Stimulated activated CD4-positive, alpha-beta T cell treated with anti-CD3 and anti-CD28 coated beads, TNF-alpha, amount 100 ng/mL, for 48 hours (primary cell): ENCODE measurements at regions not wholly inside any gene's neighbourhood (a gene's known extent, or its start where the extent isn't known, plus 50 kb on each side); places are given as distances from the start of the nearest gene placed in this dataset.
"Not testable (repeated sequence)": the region's sequence is repeated elsewhere in the genome, so short reads cannot be mapped to it uniquely, and the experiment has no call there.

Source experiments
- DNase-seq, 3 donors: peaks; one replicate each; pipeline ENCODE4 v3.0.0-alpha.2; 2020; ENCODE audit warnings: low read depth in 3 of 3

DNA sequence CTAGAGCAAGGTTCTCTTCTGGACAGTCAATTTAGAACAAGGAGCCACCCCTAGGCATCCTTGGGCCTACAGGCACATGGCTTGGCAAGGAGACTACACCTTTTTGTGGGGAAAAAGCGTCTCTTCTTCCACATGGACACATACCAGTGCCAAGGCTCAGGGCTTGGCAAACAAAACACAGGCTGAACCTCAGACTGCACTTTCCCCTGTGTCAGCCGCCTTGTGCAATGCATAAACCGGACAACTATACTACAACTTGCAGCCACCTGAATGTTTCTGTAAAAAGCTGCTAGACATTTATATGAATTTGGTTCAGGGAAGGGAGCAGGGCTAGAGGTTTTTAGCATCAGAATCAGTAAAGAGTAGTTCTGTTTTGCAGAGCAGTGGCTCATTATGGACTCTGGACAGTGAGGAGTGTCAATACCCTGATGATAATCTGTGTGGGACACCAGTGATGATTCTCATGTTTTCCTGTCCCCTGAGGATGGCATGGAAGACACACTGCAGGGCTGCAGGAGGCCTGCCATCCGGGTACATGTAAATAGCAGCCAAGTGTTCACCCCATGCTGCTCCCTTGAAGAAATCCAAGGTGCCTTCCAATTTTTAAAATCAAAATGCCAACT, 118.9 kb downstream of the GATA3 start:
- no peak for DNase-seq

DNA sequence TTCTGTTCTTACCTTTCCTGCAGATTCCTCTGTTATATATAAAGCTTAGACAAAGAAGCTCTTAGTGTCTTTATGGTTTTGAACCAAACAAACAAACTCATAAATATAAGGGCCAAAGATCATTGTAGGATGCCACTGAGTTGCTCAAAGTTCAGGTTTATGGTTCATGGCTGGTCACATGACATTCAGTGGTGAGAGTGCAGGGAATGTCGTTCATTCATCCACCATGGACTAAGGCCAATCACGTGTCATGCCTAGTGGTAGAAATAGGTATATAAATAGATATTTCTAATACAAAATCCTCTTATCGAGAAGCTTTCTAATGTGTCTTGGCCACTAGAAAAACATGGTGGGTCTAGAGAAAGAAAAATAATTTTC, 119.4 kb downstream of the GATA3 start:
- no peak for DNase-seq

DNA sequence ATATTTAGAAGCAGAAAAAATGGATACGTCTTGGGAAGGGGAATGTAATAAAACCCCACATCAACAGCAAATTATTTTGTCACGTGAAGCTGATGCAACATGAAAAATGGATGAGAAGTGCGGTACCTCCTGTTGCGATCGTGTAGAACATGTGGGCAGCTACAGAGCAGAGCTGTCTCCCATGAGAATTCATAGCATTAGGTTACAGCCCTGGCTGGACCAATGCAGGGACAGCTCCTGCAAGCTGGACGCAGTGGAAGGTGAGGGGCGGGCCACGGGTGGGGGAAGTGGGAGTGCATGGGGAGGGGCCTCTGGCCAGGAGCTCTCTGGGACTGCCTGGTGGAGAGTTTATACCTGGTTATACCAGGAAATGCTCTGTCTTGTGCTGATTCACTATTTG, 120.3 kb downstream of the GATA3 start:
- DNase-seq: no peak

DNA sequence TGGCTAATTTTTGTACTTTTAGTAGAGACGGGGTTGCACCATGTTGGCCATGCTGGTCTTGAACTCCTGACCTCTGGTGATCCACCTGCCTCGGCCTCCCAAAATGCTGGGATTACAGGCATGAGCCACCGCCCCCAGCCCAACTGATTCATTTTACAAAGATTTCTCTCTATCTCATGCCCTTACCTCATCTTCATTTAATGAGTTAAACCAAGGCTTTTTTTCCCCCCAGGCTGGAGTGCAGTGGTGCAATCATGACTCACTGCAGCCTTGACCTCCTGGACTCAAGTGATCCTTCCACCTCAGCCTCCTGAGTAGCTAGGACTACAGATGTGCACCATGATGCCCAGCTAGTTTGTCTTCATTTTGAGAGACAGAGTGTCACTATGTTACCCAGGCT, 123.0 kb downstream of the GATA3 start:
- not testable (repeated sequence) for DNase-seq

DNA sequence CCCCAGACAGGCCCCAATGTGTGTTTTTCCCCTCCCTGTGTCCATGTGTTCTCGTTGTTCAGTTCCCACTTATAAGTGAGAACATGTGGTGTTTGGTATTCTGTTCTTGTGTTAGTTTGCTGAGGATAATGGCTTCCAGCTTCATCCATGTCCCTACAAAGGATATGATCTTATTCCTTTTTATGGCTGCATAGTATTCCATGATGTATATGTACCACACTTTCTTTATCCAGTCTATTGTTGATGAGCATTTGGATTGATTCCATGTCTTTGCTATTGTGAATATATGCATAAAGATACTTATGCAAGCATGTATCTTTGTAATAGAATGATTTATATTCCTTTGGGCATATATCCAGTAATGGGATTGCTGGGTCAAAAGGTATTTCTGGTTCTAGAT, 125.3 kb downstream of the GATA3 start:
- not testable (repeated sequence) for DNase-seq

DNA sequence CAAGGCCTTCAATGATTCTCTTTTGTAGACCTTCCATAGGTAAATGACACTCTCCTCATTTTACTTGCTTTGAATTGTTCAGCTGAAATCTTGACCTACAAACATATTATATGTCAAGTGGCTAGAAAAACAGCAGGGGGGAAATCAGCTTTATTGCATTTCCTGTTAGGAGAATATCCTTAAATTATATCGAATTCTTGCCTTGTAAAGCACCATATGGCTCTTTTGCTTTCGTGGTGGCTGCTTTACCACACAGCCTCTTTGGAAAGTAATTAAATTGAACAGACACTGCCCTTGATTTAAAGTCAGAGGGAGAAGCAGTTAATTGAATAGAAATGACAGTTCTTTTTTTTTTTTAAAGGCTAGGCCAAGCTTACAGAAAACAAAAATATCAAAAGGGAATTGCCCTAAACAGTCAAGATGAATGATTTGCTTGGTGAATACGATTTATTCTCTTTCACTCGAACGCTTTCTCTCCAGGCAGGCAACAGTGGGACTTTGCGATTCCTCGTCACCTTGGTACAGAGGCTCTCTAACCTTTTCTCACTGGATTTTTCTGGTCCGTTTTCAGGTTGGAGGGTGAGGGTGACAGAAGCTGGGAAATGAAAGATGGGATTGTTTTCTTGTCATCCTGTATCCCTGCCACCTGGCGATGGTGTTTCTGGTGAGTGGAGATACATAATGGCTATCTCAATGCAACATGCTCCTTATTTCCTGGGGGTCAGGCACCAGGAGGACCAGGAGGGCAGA, 126.0 kb downstream of the GATA3 start:
- DNase-seq: no peak

DNA sequence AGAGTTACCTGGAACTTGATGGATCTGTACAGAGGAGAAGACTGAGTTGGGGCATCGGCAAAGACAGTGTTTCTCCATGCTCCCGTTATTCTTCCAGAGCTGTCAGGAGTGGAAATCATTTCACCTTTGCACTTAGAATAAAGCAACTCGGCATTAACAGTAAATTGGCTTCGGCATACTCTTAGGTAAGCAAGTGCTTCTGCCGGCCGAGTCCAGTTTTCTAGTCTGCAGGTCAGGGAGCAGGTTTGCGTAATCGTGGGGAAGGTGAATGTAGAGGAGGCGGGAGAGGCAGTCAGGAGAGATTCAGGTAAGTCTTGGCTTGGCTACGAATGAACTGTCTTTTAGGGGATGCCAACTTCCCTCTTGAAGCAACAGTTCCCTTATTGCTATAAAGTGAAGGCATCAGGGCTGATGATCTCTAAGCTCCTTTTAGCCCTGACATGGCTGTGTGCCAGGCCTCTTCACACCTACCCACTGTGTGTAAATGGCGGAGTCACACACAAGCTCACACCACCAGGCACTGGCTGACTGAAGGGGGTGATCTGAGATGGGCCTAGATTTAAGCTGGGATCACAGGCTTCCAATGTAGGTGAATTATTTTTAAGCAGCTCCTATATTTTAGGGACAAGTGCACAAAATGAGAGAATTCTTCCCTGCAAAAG, 127.1 kb downstream of the GATA3 start:
- DNase-seq: no peak

DNA sequence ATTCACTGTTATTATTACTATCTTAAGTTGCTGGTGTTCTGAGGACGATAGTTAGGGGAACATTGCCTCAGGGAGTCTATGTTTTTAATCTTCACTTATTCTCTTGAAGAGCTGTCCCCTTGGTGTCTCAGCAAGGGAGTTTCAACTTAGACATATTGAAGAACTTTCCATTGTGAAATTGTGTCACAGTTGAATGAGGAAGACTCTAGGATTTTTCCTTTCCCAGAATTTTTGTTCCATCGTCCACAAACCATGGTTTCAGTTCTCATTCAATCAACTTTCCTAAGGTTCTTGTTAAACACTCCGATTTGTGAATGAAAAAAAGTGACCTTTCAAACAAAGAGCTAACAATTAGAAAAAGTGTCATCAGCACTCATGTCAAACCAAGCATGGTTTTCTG, 128.3 kb downstream of the GATA3 start:
- DNase-seq: no peak

DNA sequence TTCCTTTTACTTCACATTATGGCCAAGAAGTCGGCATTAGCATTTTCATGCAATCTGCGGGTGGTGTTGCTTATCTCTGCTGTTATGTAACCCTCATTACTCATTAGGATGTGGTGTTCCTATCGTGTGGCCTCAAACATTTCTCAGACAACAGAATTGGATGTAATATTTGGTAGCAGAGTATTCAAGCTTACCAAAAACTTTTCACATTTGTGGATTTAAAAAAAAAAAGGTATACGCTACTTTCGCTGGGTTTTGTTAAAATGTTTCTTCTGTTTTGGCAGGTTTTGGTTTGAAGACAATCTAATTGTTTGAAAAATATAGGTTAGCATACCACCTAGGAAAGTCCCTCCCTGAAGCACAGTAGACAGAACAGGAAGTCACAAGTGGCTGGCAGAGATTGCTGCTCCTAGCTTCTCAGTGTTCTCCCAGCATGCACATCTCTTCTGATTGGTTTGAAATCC, 128.8 kb downstream of the GATA3 start:
- no peak for DNase-seq

DNA sequence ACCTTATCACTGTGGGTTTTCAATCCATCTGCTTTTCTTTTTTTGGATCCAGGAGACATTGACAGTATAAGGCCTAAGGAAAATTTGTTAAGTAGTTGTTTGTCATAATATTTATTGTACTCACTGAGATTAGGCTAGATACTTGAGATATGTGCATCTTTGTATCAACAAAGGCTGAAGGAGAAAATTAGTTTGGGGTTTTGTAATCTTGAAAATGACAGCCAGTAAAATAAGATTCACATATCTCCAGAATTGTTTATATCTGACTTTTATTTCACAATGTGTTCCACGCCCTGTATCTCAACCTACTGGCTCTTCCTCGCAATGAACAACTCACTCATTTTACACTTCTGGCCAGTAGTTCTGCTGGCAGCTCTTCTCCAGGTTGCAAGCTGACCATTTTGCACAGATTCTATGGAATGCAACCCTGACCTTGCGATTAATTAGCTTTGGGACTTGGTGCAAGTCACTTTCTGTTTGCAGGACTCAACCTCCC, 132.7 kb downstream of the GATA3 start:
- DNase-seq: no peak

DNA sequence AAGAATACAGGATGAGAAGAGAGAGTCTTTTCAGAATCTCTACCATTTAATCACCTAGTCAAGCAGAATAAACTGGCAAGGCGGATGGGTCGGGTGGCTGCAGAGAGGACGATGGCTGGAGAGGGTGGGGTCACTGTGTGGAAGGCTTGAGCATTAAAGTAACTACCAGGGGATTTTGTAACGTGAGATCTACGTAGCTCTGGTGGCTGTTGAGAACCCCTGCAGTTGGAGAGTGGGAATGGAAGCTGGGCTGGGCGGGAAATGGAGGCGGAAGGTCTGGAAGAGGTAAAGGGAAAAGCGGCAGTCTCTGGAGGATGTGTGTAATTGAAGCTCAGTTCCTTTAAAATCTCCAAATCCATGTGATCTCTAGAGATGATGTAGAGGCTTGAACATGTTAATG, 135.0 kb downstream of the GATA3 start:
- DNase-seq: no peak

DNA sequence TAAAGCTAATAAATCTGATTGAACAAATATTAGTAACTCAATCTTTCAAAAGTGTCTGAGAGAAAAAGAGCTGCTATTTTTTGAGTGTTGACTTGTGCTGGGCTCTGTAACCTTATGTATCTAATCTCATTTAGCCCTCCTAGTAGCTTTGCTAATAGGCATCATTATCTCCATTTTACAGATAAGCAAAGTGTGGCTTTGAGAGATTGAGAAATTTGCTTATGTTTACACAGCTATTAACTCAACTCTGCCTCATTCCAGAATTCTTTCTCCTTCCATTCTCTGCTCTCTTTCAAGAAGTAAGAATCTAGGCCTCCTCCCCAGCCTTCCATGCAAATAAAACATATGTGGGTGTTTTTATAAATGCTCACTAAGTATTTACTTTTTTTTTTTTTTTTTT, 137.8 kb downstream of the GATA3 start:
- no peak for DNase-seq

DNA sequence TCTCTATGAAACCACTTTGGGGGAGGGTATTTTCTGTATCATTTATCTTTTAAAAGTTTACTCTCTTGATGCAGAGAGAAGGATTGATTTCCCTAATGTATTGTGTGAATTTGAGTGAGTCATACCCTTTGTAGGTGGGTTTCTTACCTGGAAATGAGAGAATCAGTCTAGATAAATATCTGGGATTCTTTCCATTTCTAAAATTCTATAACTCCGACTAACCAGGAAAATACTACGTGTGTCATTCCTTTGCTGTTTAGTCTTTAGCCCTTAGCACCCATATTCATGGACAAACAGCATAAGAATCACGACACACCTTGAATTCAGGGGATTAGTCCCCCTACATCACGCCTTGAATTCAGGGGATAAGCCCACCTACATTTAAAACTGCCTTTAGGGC, 139.1 kb downstream of the GATA3 start:
- DNase-seq: no peak

DNA sequence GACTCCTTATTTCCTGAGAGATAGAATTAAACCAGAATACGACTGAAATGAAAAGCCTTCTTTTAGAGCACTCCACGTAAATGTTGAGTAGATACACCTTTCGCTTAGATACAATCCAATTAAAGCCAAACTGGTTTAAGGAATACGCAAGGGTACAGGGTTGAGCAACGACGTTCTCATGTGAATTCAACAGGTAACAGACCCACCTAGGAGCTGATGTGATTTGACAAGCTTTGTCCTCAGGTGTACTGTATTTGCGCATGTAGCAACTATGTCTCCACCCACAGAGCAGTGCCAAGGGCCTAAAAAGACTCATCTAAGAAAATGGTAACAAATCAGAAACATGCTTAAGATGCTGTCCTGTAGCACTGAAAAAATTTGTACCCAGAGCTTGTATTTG, 139.6 kb downstream of the GATA3 start:
- no peak for DNase-seq

DNA sequence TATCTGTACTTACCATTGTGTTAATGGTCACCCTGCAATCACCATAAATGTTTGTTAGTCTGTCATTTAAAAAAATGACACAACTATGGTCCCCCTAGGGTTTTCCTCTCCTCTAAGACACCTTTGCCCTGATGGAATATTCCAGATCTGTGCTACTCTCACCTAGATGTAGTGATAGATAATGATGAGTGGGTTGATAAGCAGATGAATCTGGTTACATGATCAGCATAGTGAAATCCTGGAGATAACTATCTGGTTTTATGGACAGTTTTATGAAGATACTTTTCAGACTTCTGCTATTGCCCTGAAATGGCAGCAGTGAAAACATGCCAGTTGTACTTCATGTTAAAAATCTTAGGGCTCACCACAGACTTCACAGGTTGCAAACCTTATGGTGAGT, 152.4 kb downstream of the GATA3 start:
- no peak for DNase-seq

DNA sequence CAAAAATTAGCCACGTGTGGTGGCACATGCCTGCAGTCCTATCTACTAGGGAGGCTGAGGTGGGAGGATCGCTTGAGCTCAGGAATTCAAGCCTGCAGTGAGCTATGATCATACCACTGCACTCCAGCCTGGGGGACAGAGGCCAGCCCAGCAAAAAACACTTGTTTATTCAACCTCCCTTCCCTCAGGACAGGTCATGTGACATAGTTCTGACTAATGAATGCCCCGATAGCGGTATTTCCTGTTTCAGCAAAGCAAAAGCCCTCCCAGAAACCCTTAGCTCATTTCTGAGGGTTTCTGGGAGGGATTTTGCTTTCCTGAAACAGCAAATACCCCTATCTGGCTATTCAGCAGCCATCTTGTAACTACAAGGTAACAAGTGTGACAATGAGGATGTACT, 157.1 kb downstream of the GATA3 start:
- DNase-seq: no peak

DNA sequence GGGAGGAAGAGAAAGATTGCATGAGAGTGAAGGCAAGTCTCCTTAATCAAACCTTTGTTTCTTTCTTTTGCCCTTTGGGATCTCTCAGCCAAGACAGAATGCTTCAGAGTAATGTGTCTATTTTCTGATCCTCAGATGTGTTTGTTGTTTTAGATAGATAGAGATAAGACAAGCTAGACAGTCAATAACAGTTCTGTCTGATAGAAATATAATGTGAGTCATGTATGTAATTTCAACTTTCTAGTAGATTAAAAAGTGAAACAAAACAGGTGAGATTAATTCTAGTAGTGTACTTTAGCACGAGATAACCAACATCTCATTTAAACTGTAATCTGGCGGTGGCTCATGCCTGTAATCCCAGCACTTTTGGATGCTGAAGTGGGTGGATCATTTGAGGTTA, 159.2 kb downstream of the GATA3 start:
- no peak for DNase-seq

DNA sequence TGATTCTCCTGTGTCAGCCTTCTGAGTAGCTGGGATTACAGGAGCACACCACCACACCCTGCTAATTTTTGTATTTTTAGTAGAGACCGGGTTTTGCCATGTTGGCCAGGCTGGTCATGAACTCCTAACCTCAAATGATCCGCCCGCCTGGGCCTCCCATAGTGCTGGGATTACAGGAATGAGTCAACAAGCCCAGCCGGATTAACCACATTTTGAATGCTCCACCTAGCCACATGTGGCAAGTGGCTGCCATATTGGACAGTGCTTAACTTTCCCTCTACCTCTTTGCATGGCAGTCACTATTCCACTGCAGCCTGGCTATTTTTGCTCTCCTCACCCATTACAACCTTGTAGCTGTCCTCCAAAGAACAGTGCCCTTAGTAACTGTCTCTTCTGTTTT, 160.1 kb downstream of the GATA3 start:
- no peak for DNase-seq

DNA sequence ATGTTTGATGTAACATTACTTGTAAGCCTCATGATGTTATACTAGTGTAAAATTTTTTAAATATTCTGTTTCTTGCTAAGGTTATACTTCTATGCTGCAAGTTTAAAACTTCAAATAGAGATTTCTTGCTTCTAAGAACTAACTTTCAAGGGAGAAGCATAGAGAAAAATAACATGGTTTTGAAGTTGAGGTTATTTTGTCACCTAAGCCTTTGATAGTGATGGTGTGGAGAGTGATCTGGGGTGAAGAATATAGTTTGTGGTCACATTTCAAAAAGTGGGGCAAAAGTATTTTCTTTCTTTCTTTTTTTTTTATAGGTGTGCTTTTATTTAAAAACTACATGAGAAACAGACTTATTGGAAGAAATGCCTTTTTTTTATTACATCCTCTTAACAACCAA, 162.4 kb downstream of the GATA3 start:
- DNase-seq: no peak

DNA sequence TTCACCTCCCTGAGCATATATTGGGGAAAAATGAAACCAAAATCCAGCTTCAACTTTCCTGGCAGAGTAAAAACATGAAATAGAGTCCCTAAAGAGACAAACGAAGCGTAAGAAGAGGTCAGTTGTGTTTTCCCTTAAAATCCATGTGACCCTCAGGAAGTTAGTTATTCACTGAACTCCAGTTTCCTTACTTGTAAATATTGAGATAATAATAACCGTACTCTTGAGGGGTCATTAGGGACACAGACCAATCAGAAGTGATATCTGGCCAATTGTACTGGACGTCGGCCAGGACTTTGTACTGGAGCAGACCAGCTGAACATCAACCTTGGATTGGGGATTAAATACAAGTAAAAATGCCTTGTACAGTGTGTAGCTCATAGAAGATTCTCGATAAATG, 167.0 kb downstream of the GATA3 start:
- DNase-seq: no peak

DNA sequence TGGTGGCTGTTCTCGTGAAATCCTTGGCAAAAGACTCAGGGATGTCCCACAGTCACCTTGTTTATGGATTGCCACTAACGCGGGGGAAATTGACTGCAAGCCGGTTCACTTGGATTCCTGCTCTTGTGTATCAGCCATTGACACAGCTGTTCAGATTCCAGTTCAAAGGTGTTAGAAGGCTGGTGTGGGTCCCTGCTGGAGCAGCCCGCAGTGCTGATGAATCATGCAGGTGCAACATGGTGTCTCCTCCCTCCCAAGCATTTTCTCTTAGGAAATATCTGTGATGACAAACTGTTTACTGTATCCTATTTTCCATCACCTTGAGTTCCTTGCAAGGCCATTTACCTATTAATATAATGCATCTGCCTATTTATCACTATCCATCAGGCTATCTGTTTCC, 170.1 kb downstream of the GATA3 start:
- no peak for DNase-seq

DNA sequence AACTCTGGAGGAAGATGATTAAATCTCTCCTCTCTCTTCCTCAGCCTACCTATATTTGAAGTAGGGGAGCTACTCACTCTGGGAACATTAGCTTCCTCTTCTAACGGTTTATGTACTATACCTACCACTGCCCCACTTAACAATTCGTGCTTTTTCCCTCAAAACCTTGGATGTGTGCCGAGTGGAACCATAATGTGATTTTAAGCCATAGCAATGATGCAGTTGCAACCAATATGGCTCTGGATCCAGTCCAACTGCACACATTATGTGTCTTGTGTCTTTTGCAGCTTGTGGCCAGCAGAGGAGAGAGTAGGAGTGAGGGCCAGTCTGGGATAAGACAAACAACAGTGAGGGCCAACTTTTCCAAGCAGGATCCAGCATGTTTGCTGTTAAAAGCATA, 170.7 kb downstream of the GATA3 start:
- no peak for DNase-seq

DNA sequence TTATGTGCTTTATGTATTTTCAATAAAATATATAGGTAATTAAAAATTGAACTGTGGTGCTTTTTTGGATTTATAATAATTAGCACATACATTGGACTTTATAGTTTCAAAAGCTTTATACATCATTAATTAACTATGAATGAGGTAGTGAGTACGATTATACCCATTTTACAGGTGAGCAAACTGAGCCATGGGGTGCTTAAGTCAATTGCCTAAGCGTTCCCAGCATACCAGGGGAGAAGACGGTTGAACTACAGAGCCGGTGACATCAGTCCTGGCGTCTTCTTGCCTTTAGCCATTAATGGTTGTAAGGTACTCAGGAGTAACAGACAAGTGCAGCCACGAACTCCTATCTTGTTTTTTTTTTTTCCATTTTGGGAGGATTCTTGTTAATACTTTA, 172.8 kb downstream of the GATA3 start:
- no peak for DNase-seq
